ENCODE measurements at regions not wholly inside any gene's neighbourhood (a gene's known extent, or its start where the extent isn't known, plus 50 kb on each side); places are given as distances from the start of the nearest gene placed in this dataset.
"Not testable (repeated sequence)": the region's sequence is repeated elsewhere in the genome, so short reads cannot be mapped to it uniquely, and the experiment has no call there.

GRCh38 chr18:22601481-22601880 is 183.8 kb upstream of the CTAGE1 start:
- no peaks in the 10 kb centered on the region for H3K9me3 Mint-ChIP-seq
- H3K36me3 Mint-ChIP-seq (ENCODE audit: low read depth) = no peaks in the 10 kb centered on the region
- H3K4me1 Mint-ChIP-seq (ENCODE audit: low read depth) = no peaks in the 10 kb centered on the region
- no peak overlapping the region for H3K4me3 Mint-ChIP-seq
- no peaks in the 10 kb centered on the region for H3K27me3 Mint-ChIP-seq (ENCODE audit: low read depth)
- H3K27ac Mint-ChIP-seq = no peak overlapping the region

DNA sequence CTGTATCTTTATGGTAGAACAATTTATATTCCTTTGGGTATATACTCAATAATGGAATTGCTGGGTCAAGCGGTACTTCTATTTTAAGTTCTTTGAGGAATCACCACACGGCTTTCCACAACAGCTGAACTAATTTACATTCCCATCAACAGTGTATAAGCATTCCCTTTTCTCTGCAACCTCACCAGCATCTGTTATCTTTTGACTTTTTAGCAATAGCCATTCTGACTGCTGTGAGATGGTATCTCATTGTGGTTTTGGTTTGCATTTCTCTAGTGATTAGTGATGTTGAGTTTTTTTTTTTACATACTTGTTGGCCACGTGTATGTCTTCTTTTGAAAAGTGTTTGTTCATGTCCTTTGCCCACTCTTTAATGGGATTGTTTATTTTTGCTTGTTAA is 184.7 kb upstream of the CTAGE1 start:
- not testable (repeated sequence) for H3K36me3 Mint-ChIP-seq (ENCODE audit: low read depth); H3K27me3 Mint-ChIP-seq (ENCODE audit: low read depth); H3K9me3 Mint-ChIP-seq; H3K4me3 Mint-ChIP-seq; H3K4me1 Mint-ChIP-seq (ENCODE audit: low read depth); H3K27ac Mint-ChIP-seq

- H3K4me3 Mint-ChIP-seq = no peak overlapping the region
- H3K36me3 Mint-ChIP-seq (ENCODE audit: low read depth) = no peaks in the 10 kb centered on the region
- no peaks in the 10 kb centered on the region for H3K9me3 Mint-ChIP-seq
- H3K27ac Mint-ChIP-seq = no peak overlapping the region
- H3K27me3 Mint-ChIP-seq (ENCODE audit: low read depth) = no peaks in the 10 kb centered on the region
- no peaks in the 10 kb centered on the region for H3K4me1 Mint-ChIP-seq (ENCODE audit: low read depth)
Measured at GRCh38 chr18:22603902-22604301, 186.2 kb upstream of the CTAGE1 start.

DNA sequence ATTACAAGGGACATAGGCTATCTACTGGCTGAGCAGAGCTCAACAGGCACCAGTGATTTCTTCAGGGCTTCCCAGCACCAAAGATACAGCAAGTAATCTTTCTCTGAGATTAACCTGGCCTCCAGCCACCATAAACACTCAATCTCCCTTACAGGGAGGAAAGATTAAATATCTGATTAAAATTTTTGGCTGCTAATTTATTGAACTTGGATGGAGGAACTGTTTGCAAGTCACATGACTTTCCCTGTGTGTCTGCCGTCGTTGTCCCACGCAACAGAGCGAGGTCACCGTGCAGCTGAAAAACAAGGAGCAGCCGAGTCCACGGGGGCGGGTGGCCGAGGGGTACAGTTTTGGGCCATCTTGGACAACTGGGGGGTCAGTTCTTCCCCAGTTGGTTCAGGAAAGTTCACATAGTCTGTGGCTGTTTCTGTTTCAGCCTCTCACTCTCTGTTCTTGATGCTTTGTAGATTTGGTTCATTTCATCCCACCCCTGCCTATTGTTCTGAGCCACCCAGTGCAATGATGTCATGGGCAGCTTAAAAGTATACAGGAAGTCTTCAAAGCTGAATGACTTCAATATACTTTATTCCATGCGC is 186.8 kb upstream of the CTAGE1 start:
- Mint-ChIP-seq H3K9me3 (no peaks in the 10 kb centered on the region), H3K36me3 (ENCODE audit: low read depth) (no peaks in the 10 kb centered on the region), H3K4me3 (no peak overlapping the region), H3K27me3 (ENCODE audit: low read depth) (no peaks in the 10 kb centered on the region), H3K27ac (no peak overlapping the region), H3K4me1 (ENCODE audit: low read depth) (no peaks in the 10 kb centered on the region)

- no peaks in the 10 kb centered on the region for H3K27me3 Mint-ChIP-seq (ENCODE audit: low read depth)
- no peak overlapping the region for H3K4me3 Mint-ChIP-seq
- no peak overlapping the region for H3K27ac Mint-ChIP-seq
- H3K9me3 Mint-ChIP-seq = no peaks in the 10 kb centered on the region
- no peaks in the 10 kb centered on the region for H3K4me1 Mint-ChIP-seq (ENCODE audit: low read depth)
- H3K36me3 Mint-ChIP-seq (ENCODE audit: low read depth) = no peaks in the 10 kb centered on the region
Measured at GRCh38 chr18:22604986-22605421, 187.3 kb upstream of the CTAGE1 start.

DNA sequence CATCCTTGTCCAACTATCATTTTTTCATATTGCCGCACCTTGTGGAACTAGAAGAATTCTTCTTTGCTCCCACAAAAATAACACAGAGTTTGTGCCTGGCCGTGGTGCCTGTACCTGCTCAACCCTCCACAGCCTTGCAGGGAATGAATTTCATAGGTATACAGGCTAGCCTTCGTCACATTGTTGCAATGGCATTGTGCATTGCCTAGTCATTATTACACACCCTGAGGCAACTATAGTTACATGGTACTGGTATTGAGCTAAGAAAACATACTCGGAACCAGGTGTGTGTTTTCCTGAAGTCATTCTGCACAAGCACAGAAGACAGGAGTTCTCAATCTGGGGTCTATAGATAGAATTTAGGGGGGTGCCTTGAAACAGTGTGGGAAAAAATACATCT is 188.0 kb upstream of the CTAGE1 start:
- H3K4me3 Mint-ChIP-seq = no peak overlapping the region
- no peaks in the 10 kb centered on the region for H3K27me3 Mint-ChIP-seq (ENCODE audit: low read depth)
- H3K9me3 Mint-ChIP-seq = no peaks in the 10 kb centered on the region
- H3K27ac Mint-ChIP-seq = no peak overlapping the region
- no peaks in the 10 kb centered on the region for H3K36me3 Mint-ChIP-seq (ENCODE audit: low read depth)
- no peaks in the 10 kb centered on the region for H3K4me1 Mint-ChIP-seq (ENCODE audit: low read depth)

GRCh38 chr18:22606563-22607283 is 189.0 kb upstream of the CTAGE1 start:
- H3K27ac Mint-ChIP-seq = no peak overlapping the region
- no peaks in the 10 kb centered on the region for H3K9me3 Mint-ChIP-seq
- no peaks in the 10 kb centered on the region for H3K27me3 Mint-ChIP-seq (ENCODE audit: low read depth)
- no peak overlapping the region for H3K4me3 Mint-ChIP-seq
- H3K4me1 Mint-ChIP-seq (ENCODE audit: low read depth) = no peaks in the 10 kb centered on the region
- H3K36me3 Mint-ChIP-seq (ENCODE audit: low read depth) = no peaks in the 10 kb centered on the region

- no peak overlapping the region for H3K4me3 Mint-ChIP-seq
- no peaks in the 10 kb centered on the region for H3K9me3 Mint-ChIP-seq
- H3K36me3 Mint-ChIP-seq (ENCODE audit: low read depth) = no peaks in the 10 kb centered on the region
- no peaks in the 10 kb centered on the region for H3K4me1 Mint-ChIP-seq (ENCODE audit: low read depth)
- no peak overlapping the region for H3K27ac Mint-ChIP-seq
- H3K27me3 Mint-ChIP-seq (ENCODE audit: low read depth) = no peaks in the 10 kb centered on the region
Measured at GRCh38 chr18:22607284-22607635, 189.5 kb upstream of the CTAGE1 start.

GRCh38 chr18:22608847-22609246 is 191.1 kb upstream of the CTAGE1 start:
- Mint-ChIP-seq H3K27ac (no peak overlapping the region), H3K4me1 (ENCODE audit: low read depth) (no peaks in the 10 kb centered on the region), H3K27me3 (ENCODE audit: low read depth) (no peaks in the 10 kb centered on the region), H3K9me3 (no peaks in the 10 kb centered on the region), H3K4me3 (no peak overlapping the region), H3K36me3 (ENCODE audit: low read depth) (no peaks in the 10 kb centered on the region)

- no peaks in the 10 kb centered on the region for H3K27me3 Mint-ChIP-seq (ENCODE audit: low read depth)
Measured at GRCh38 chr18:22609642-22610041, 191.9 kb upstream of the CTAGE1 start.

GRCh38 chr18:22613058-22613690 is 195.5 kb upstream of the CTAGE1 start:
- Mint-ChIP-seq H3K27me3 (ENCODE audit: low read depth) (no peaks in the 10 kb centered on the region), H3K4me3 (no peak overlapping the region), H3K4me1 (ENCODE audit: low read depth) (no peaks in the 10 kb centered on the region), H3K36me3 (ENCODE audit: low read depth) (no peaks in the 10 kb centered on the region), H3K27ac (no peak overlapping the region), H3K9me3 (no peaks in the 10 kb centered on the region)

More at GRCh38 chr18:22609642-22610041, 191.9 kb upstream of the CTAGE1 start:
- H3K4me3 Mint-ChIP-seq = no peak overlapping the region
- H3K4me1 Mint-ChIP-seq (ENCODE audit: low read depth) = no peaks in the 10 kb centered on the region
- H3K36me3 Mint-ChIP-seq (ENCODE audit: low read depth) = no peaks in the 10 kb centered on the region
- no peaks in the 10 kb centered on the region for H3K9me3 Mint-ChIP-seq
- H3K27ac Mint-ChIP-seq = no peak overlapping the region

GRCh38 chr18:22613788-22614187 is 196.1 kb upstream of the CTAGE1 start:
- Mint-ChIP-seq H3K36me3 (ENCODE audit: low read depth) (no peaks in the 10 kb centered on the region), H3K27ac (no peak overlapping the region), H3K27me3 (ENCODE audit: low read depth) (no peaks in the 10 kb centered on the region), H3K4me1 (ENCODE audit: low read depth) (no peaks in the 10 kb centered on the region), H3K4me3 (no peak overlapping the region), H3K9me3 (no peaks in the 10 kb centered on the region)

DNA sequence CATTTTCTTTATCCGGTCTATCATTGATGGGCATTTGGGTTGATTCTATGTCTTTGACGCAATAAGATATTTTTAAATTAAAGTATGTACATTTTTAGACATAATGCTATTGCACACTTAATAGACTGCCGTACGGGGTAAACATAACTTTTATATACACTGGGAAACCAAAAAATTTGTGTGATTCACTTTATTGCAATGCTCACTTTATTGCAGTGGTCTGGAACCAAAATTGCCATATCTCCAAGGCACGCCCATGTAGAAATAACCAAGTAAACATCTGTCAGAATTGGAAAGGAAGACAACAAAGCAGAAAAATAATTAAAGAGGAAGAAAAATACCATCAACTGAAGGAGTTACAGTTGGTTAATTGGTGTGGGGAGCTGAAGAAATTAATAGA is 205.8 kb upstream of the CTAGE1 start:
- Mint-ChIP-seq H3K27ac (no peak overlapping the region), H3K27me3 (ENCODE audit: low read depth) (no peaks in the 10 kb centered on the region), H3K9me3 (peaks cover 15% of the 10 kb centered on the region)

GRCh38 chr18:22624176-22624575 is 206.5 kb upstream of the CTAGE1 start:
- Mint-ChIP-seq H3K36me3 (ENCODE audit: low read depth) (no peaks in the 10 kb centered on the region), H3K4me1 (ENCODE audit: low read depth) (no peaks in the 10 kb centered on the region), H3K9me3 (peaks cover 15% of the 10 kb centered on the region), H3K27ac (no peak overlapping the region), H3K27me3 (ENCODE audit: low read depth) (peaks cover 3% of the 10 kb centered on the region), H3K4me3 (no peak overlapping the region)

More for the DNA sequence above, 205.8 kb upstream of the CTAGE1 start:
- H3K4me1 Mint-ChIP-seq (ENCODE audit: low read depth) = no peaks in the 10 kb centered on the region
- no peaks in the 10 kb centered on the region for H3K36me3 Mint-ChIP-seq (ENCODE audit: low read depth)
- H3K4me3 Mint-ChIP-seq = no peak overlapping the region

DNA sequence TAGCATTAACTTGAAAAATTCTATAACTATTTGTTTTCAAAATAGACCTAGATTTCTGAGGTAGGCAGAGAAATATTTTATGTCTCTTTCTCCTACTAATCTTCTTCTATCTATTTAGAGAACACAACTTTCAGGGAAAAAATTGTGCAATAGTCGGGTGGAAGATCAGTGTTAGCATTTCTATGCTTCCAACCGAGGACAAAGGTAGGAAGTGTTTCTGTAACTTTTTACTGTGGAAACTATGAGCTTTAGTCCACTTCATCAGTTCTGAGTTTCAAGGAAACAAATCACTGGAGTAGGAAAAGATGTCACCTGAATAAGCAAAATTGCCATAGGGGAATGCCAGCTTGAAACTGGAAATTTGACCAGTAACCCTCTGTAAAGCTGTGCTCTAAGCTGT is 207.7 kb upstream of the CTAGE1 start:
- Mint-ChIP-seq H3K4me1 (ENCODE audit: low read depth) (no peaks in the 10 kb centered on the region), H3K36me3 (ENCODE audit: low read depth) (no peaks in the 10 kb centered on the region), H3K4me3 (no peak overlapping the region), H3K9me3 (peaks cover 15% of the 10 kb centered on the region), H3K27me3 (ENCODE audit: low read depth) (peaks cover 3% of the 10 kb centered on the region), H3K27ac (no peak overlapping the region)
